Transverse colon (tissue), 4 donors: ENCODE measurements at regions not wholly inside any gene's neighbourhood (a gene's known extent, or its start where the extent isn't known, plus 50 kb on each side); places are given as distances from the start of the nearest gene placed in this dataset.

ENCODE experiments used
- DNase-seq: peaks from one replicate; pipeline ENCODE4 v3.0.0-alpha.2; 2019
- H3K27ac ChIP-seq, 4 donors: fragments of 200-600 bp; sonication (generic); 2 replicates each; pipeline ENCODE4 v1.5.1; 2016 to 2018; ENCODE audit warnings: inconsistent platforms in 4 of 4
- H3K27me3 ChIP-seq: fragments of 200-600 bp; sonication (generic); 2 replicates; pipeline ENCODE4 v1.5.1; 2017; ENCODE audit warnings: inconsistent platforms
- H3K36me3 ChIP-seq, 4 donors: fragments of 200-600 bp; sonication (generic); 2 replicates each; pipeline ENCODE4 v1.5.1; 2017 to 2019; ENCODE audit warnings: inconsistent platforms in 4 of 4
- H3K4me1 ChIP-seq, 4 donors: fragments of 200-600 bp; sonication (generic); 2 replicates each; pipeline ENCODE4 v1.5.1; 2017 to 2020; ENCODE audit warnings: inconsistent platforms in 4 of 4
- H3K4me3 ChIP-seq, 4 donors: fragments of 200-600 bp; sonication (generic); 1 replicate in 1 of 4; 2 replicates in 3 of 4; pipeline versions ENCODE4 v1.5.1 to v1.6.1; 2017 to 2019; ENCODE audit warnings: inconsistent platforms in 4 of 4
- H3K9me3 ChIP-seq, 2 donors: fragments of 200-600 bp; sonication (generic); 2 replicates each; pipeline ENCODE4 v1.5.1; 2017 to 2019; ENCODE audit warnings: inconsistent platforms in 2 of 2
- CTCF ChIP-seq, 5 experiments: fragments of 200-600 bp in 3 of 5; fragments of 450-650 bp in 2 of 5; sonication (generic) in 3 of 5; IDR thresholded peaks; 1 replicate in 2 of 5; 2 replicates in 3 of 5; pipeline ENCODE4 v1.5.1; 2016 to 2017; ENCODE audit warnings: antibody characterized with exemption in 5 of 5, inconsistent platforms in 3 of 5, mild to moderate bottlenecking in 2 of 5, moderate library complexity in 1 of 5
- EP300 ChIP-seq: sonication (generic); formaldehyde crosslinking; IDR thresholded peaks from one replicate; pipeline ENCODE4 v1.6.1; 2017; ENCODE audit warnings: antibody characterized with exemption, low read depth
- POLR2A ChIP-seq: fragments of 450-650 bp; IDR thresholded peaks from one replicate; pipeline ENCODE4 v1.6.1; 2016; ENCODE audit warnings: antibody characterized with exemption, mild to moderate bottlenecking, moderate library complexity
- POLR2AphosphoS5 ChIP-seq, 3 donors: sonication (generic); formaldehyde crosslinking; IDR thresholded peaks; one replicate each; pipeline ENCODE4 v1.6.1; 2016; ENCODE audit warnings: antibody characterized with exemption in 3 of 3
- WGBS, 2 donors: methylation state at CpG; one replicate each; pipeline ENCODE4 v1.1.5; 2018; ENCODE audit warnings: low coverage in 1 of 2; 5-methylcytosine and 5-hydroxymethylcytosine counted together
- in situ Hi-C, 4 donors: fragments of 200-750 bp; cut with MboI; loops; one replicate each; pipeline versions ENCODE4 v1.15.0 to v1.15.1; 2017; ENCODE audit warnings: low sequenced_read_pairs in 3 of 4, low pct_ligation_motif_present in 1 of 4, low pct_unique_long_range_greater_than_20kb in 1 of 4
- intact Hi-C: fragments of 100-400 bp; cut with DNase I; formaldehyde crosslinking; loops from one replicate; pipeline ENCODE4 v1.15.1; 2023; ENCODE audit warnings: low total_unique reads

DNA sequence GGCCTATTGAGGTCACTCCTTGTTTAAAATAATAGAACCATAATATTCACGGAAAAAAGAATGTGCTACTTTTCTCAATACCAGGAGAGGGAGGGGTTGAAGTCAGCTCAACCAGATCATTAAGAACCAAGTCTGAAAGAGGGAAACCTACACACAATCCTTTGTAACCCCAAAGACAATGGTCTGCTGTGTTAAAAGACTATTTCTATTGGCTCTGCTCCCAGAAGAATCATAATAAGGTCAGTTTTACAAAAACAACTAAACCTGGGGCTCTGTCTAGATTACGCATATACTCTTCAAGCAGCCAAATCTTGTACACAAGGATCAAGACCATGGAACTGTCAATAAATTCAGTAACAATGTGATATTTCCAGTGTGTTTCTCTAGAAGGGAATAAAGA, 177.2 kb upstream of the CRIM1 start:
- Histone ChIP-seq H3K4me3 (no peak overlapping the region), H3K36me3 (no peaks in the 10 kb centered on the region), H3K4me1 (no peaks in the 10 kb centered on the region), H3K9me3 (no peaks in the 10 kb centered on the region), H3K27me3 (no peaks in the 10 kb centered on the region), H3K27ac (no peak overlapping the region)
- intact Hi-C loops (no loop called here), in situ Hi-C loops (no loop called here)
- DNase-seq = no peak
- TF ChIP-seq POLR2A (no peak), POLR2AphosphoS5 (IDR thresholded peaks at IDR 0.05) (no peak), EP300 (no peak), CTCF (IDR thresholded peaks at IDR 0.05) (no peak)
- WGBS, 2 donors = 68 to 83% methylated on average over 2 of the region's 2 CpGs

DNA sequence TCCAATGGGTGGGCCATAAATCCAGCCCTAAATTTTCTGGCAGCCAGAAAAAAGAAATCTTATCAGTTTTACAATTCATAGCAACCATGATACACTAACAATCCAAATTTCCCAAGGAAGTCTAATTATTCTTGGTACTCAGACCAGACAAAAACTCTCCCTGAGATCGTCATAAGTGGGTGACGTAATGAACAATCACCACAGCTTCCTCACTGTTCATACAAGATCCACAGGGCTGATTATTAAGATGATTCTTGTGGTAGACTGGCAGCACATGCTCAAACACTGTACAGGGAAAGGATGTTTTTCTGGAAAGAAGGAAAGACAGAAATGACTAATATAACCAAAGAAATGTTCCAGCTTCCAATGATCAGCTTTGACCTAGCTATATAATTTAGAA, 178.3 kb upstream of the CRIM1 start:
- no peak overlapping the region for H3K27ac ChIP-seq
- no peaks in the 10 kb centered on the region for H3K9me3 ChIP-seq
- intact Hi-C loops = no loop called here
- in situ Hi-C loops = no loop called here
- no peak for DNase-seq
- 83% methylated on average over 2 of the region's 2 CpGs for WGBS, 2 donors
- no peaks in the 10 kb centered on the region for H3K27me3 ChIP-seq
- TF ChIP-seq POLR2AphosphoS5 (IDR thresholded peaks at IDR 0.05) = no peak
- no peak for TF ChIP-seq POLR2A
- TF ChIP-seq EP300 = no peak
- TF ChIP-seq CTCF (IDR thresholded peaks at IDR 0.05) = no peak
- no peaks in the 10 kb centered on the region for H3K4me1 ChIP-seq
- no peak overlapping the region for H3K4me3 ChIP-seq
- H3K36me3 ChIP-seq = no peaks in the 10 kb centered on the region

DNA sequence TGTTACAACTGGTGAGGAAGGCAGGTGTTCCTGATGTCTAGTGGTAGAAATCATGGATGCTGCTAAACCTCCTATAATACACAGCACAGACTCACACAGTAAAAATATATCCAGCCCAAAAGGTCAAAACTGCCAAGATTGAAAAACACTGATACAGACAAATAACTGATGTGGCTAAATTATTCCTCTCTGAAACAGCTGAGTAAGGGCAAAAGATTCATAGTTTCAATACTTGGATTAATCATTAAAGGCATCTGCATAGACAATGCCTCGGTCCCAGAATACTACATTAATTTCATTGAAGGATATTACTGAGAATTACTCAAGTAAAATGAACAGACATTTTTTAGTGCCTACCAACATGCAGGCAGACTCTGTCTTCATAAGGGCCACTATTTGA, 180.7 kb upstream of the CRIM1 start:
- H3K4me1 ChIP-seq = no peaks in the 10 kb centered on the region
- intact Hi-C loops = no loop called here
- TF ChIP-seq CTCF (IDR thresholded peaks at IDR 0.05) (no peak), POLR2A (no peak), EP300 (no peak), POLR2AphosphoS5 (IDR thresholded peaks at IDR 0.05) (no peak)
- no peaks in the 10 kb centered on the region for H3K36me3 ChIP-seq
- DNase-seq = no peak
- no peaks in the 10 kb centered on the region for H3K9me3 ChIP-seq
- no peak overlapping the region for H3K27ac ChIP-seq
- H3K4me3 ChIP-seq = no peak overlapping the region
- WGBS, 2 donors = 76 to 100% methylated on average over 1 of the region's 1 CpG
- no peaks in the 10 kb centered on the region for H3K27me3 ChIP-seq
- in situ Hi-C loops = no loop called here

- TF ChIP-seq EP300 (no peak), POLR2AphosphoS5 (IDR thresholded peaks at IDR 0.05) (no peak), POLR2A (no peak), CTCF (IDR thresholded peaks at IDR 0.05) (no peak)
- in situ Hi-C loops (no loop called here), intact Hi-C loops (no loop called here)
- WGBS, 2 donors = 62 to 78% methylated on average over 3 to 6 of the region's 6 CpGs
- no peaks in the 10 kb centered on the region for H3K9me3 ChIP-seq
- no peaks in the 10 kb centered on the region for H3K27me3 ChIP-seq
- no peak overlapping the region for H3K27ac ChIP-seq
- H3K4me3 ChIP-seq = no peak overlapping the region
- no peaks in the 10 kb centered on the region for H3K4me1 ChIP-seq
- H3K36me3 ChIP-seq = no peaks in the 10 kb centered on the region
- no peak for DNase-seq
These were observed 181.7 kb upstream of the CRIM1 start for GRCh38 chr2:36173760-36174404.
